KBM-7 (cell line): ENCODE measurements at regions not wholly inside any gene's neighbourhood (a gene's known extent, or its start where the extent isn't known, plus 50 kb on each side); places are given as distances from the start of the nearest gene placed in this dataset.

Experiments used
- DNase-seq: peaks from one replicate; pipeline ENCODE4 v3.0.0-alpha.2; 2015
- in situ Hi-C: fragments of 300-500 bp; cut with MboI; formaldehyde crosslinking; loops from 2 replicates; pipeline ENCODE4 v1.14.3; 2020; ENCODE audit warnings: low sequenced_read_pairs, low pct_unique_long_range_greater_than_20kb, mixed read lengths

DNA sequence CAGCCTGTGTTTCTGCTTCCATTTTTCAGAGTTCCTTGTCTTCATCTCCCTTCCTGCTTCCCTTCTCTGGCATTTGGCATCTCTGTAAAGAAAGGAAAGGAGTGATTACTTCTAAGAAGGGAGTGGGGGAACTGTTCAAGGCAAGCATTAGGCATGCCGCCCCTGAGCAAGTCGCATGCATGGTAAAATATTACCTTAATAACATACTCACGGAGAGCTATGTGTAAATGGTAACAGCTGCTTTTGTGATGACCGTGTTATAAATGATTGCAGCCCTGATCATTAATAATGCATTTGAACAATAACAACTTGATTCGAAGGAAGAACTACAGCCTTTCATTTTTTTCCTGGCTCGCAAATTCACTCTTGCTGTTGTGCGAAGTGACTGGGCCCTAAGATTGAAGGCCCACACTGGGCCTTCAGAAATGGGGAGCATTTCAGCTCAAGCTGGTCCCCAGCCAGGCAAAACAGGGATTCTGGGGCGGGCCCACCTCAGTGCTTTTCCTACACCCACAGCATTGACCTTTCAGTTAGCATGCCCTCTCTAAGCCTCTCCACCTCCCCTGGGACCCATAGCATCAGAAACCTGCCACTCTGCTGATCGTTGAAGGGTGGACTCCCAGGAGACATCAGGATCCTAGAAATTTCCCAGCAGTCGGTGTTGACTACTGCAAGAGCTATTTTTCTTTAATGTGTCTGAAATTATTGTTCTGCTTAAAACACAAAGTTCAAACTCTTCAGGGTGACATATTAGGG lies 263.0 kb upstream of the CADM1 start:
- DNase-seq: no peak
- in situ Hi-C loops: no loop called here

DNA sequence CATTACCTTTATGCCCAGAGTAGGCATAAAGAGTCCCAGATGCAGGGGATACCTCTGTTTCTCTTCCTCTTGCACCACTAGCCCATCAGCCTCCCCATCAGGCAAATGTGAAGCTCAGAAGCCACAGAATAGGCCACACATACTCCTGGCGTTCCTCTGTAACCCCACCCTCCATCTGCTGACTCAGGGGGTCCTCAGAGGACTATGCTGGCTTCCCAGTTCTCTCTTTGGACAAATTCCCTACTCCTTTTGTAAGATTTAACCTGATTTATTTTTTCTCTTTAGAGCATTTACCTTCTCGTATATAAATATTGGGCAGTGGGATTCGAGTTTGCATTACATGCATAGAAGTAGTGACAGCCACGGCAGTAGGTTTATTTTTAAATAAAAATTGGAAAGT lies 262.3 kb upstream of the CADM1 start:
- in situ Hi-C loops: no loop called here
- DNase-seq: no peak

GRCh38 chr11:115765803-115766239 lies 261.6 kb upstream of the CADM1 start:
- DNase-seq: no peak
- in situ Hi-C loops: no loop called here

- no peak for DNase-seq
- in situ Hi-C loops: no loop called here
Measured at GRCh38 chr11:115764176-115764575, 260.0 kb upstream of the CADM1 start.

DNA sequence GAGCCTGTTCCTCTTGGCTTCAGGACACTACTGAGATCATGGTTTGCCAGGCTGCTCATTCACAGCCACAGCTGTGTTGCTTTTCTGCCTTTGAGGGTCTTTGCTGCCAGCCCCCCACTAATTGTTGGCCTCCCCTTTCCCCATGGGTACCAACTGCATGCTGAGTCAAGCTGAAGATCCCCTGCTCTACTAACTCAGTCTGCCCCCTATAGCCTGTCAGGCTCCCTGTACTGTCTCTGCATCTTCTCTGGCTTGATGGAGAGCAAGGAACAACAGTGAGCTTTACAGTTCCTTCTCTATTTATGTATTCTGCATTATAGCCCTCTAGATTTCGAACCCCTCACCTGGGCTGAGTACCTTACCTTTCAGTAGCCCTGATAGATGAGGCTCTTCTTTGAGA lies 257.6 kb upstream of the CADM1 start:
- in situ Hi-C loops: no loop called here
- DNase-seq: no peak

DNA sequence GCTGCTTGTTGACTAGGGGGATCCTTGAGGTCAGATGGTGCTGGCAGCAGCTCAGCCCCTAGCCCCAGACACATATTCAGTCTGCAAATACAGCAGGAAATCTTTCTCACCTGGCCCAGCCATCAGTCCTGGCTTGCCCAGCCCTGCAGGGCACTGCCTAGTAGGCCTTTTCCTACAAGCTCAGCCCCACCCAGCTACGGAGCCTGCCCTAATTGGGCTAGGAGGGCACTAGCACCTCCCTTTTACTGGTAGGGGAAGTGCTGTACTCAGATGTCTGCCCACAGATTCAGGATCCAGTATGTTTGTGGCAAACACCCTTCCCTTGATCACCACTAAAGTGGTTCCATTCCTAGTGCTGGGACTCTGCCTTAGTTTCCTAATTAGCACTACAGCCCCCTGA lies 257.1 kb upstream of the CADM1 start:
- in situ Hi-C loops: no loop called here
- DNase-seq: no peak

- in situ Hi-C loops: no loop called here
- DNase-seq: no peak
Measured at GRCh38 chr11:115760461-115761320, 256.5 kb upstream of the CADM1 start.

- in situ Hi-C loops: no loop called here
- DNase-seq: no peak
Measured at GRCh38 chr11:115759622-115760460, 255.6 kb upstream of the CADM1 start.

DNA sequence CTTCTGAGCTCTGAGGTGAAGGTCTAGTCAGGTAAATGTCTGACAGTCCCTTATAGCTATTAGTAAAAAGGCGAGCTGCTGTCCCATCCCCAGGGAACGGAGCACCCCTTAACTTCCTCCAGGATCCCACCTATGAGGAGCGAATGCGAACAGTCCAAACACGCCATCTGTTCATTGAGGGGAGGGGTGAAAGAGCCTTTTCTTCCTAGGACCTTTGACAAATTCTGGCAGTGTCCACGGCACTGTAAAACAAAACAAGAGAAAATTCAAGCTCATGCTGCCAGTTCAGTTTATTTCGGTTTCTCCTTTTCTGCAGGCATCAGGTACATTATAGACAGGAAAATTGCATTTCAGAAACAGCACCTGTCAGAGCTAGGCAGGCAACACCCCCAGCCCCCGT lies 253.8 kb upstream of the CADM1 start:
- in situ Hi-C loops: no loop called here
- no peak for DNase-seq

DNA sequence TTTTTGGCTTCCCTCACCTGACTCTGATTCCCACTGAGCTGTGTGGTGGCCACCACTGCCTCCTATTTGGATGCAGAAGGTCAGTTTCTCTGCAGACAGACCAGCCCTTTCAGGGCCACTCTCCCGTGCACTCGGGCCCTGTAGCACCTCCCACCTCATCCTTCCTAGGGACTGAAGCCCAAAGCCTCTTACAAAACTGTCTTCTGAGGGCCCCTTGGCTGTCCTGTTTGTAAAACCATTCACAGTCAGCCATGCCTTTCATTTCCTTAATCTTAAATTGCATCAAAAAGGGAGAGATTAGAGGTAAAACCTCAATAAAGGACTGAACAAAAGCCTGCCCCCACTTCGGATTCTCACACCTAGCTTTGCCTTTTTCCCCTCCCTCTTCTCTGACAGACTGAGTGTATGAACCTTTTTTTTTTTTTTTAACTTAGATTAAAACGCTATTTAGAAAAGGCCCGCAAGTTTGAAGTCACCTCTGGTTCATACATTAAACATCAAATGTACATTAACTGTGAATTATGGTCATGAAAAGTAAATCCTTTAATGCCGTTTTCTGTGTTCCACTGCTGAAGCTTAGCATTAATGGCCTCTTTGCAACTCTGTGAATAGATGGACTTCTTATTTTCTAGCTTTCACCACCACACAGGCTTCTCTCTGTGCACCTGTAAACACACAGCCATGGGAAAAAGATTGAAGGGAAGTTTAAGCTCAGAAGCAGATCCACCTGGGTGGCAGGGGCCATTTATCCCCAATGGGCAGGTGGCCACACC lies 247.2 kb upstream of the CADM1 start:
- no peak for DNase-seq

GRCh38 chr11:115745610-115746512 lies 241.6 kb upstream of the CADM1 start:
- in situ Hi-C loops: no loop called here
- no peak for DNase-seq

More for the DNA sequence above, 247.2 kb upstream of the CADM1 start:
- in situ Hi-C loops: no loop called here

GRCh38 chr11:115745066-115745465 lies 240.9 kb upstream of the CADM1 start:
- in situ Hi-C loops: no loop called here
- no peak for DNase-seq

GRCh38 chr11:115743719-115744118 lies 239.5 kb upstream of the CADM1 start:
- in situ Hi-C loops: no loop called here
- no peak for DNase-seq

DNA sequence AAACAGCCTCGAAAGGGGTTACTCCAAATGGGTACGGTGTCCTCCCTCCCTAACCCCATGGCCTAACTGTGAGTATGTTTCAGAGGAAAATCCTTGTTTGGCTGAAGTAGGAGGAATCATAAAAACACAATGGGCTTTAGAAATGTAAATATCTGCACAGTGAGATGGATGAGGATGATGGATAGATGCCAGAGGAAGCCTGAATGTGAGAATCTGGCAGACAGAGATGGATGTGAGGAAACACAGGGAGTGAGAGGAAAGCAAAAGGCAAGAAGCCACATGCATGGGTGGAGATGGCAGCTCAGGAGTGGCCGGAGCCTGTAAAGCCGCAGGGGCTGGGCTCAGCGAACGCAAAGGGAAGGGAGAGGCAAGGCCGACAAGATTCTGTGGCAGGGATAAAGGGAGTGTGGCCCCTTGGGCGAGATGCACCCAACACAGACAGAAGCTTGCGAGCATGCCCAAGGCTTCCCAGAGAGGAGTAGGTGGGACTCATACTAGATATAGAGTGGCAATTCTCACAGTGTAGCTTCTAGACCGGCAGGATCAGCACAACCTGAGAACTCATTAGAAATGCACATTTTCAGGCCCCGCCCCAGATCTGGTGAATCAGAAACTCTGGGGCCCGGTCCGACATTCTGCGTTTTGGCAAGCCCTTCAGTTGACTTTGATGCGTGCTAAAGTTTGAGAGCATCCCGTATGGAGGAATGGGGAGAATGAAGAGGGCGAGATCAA lies 237.3 kb upstream of the CADM1 start:
- in situ Hi-C loops: no loop called here
- DNase-seq: no peak

- in situ Hi-C loops: no loop called here
- no peak for DNase-seq
Measured at GRCh38 chr11:115740324-115740723, 236.1 kb upstream of the CADM1 start.

- in situ Hi-C loops: no loop called here
- DNase-seq: no peak
Measured at GRCh38 chr11:115739878-115740277, 235.7 kb upstream of the CADM1 start.

DNA sequence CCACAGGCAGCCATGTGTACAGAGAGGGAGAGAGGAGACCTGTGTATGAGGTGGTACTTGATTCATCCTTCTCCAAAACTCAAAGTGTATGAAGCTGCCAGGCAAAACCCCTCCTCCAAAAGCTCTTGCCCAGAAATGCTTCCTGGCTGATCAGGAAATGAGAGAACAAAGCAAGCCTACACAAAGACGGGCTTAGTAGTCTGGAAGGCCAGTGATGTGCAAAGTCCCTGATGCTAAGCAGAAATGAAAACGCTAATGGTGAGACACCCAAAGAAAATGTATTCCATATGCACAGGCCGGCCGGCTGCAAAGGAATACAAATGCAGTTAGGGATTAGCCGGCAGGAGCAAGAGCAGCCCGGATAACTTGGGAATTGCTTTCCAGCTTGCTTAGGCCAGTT lies 234.9 kb upstream of the CADM1 start:
- in situ Hi-C loops: no loop called here
- DNase-seq: no peak
